Right lobe of liver (tissue), 6 donors: ENCODE measurements at regions not wholly inside any gene's neighbourhood (a gene's known extent, or its start where the extent isn't known, plus 50 kb on each side); places are given as distances from the start of the nearest gene placed in this dataset.
"Not testable (repeated sequence)": the region's sequence is repeated elsewhere in the genome, so short reads cannot be mapped to it uniquely, and the experiment has no call there.

Experiments used
- ATAC-seq, 4 donors: fragments of 200-7000 bp; cut with Tn5 transposase; one replicate each; pipeline ENCODE4 v1.9.1; 2020; ENCODE audit warnings: mild to moderate bottlenecking in 4 of 4, moderate library complexity in 4 of 4
- DNase-seq, 3 donors: peaks; one replicate each; pipeline ENCODE4 v3.0.0-alpha.2; 2020
- H3K27ac ChIP-seq, 3 donors: fragments of 200-600 bp; one replicate each; pipeline ENCODE4 v1.8.0; 2022
- H3K27me3 ChIP-seq, 2 donors: fragments of 200-600 bp; one replicate each; pipeline ENCODE4 v1.8.0; 2022
- H3K36me3 ChIP-seq, 4 donors: fragments of 200-600 bp; sonication (generic) in 1 of 4; one replicate each; pipeline versions ENCODE4 v1.5.1 to v1.8.0; 2017 to 2022; ENCODE audit warnings: control low read depth in 1 of 4
- H3K4me1 ChIP-seq, 4 donors: fragments of 200-600 bp; sonication (generic) in 1 of 4; one replicate each; pipeline versions ENCODE4 v1.5.1 to v1.8.0; 2017 to 2022; ENCODE audit warnings: control low read depth in 1 of 4
- H3K4me3 ChIP-seq, 3 donors: fragments of 200-600 bp; one replicate each; pipeline ENCODE4 v1.8.0; 2022
- H3K9me3 ChIP-seq, 4 donors: fragments of 200-600 bp; sonication (generic) in 1 of 4; one replicate each; pipeline versions ENCODE4 v1.5.1 to v1.8.0; 2017 to 2022; ENCODE audit warnings: control low read depth in 1 of 4
- POLR2A ChIP-seq: fragments of 450-650 bp; IDR thresholded peaks from one replicate; pipeline ENCODE4 v1.6.1; 2017; ENCODE audit warnings: antibody characterized with exemption, mild to moderate bottlenecking
- WGBS: methylation state at CpG from one replicate; pipeline ENCODE4 v1.1.6; 2018; ENCODE audit warnings: low coverage, low lambda C conversion rate; ENCODE audit not compliant: insufficient coverage; ENCODE audit errors: missing lambda C conversion rate; 5-methylcytosine and 5-hydroxymethylcytosine counted together
- intact Hi-C, 2 donors: fragments of 100-400 bp; cut with DNase I; formaldehyde crosslinking; loops; one replicate each; pipeline versions ENCODE4 v1.11.2 to v1.14.1; 2022
- TF ChIP-seq, protein P1 (sequence below), 4 donors: fragments of 200-600 bp in 3 of 4; fragments of 450-650 bp in 1 of 4; IDR thresholded peaks; one replicate each; pipeline versions ENCODE4 v1.5.1 to v1.8.0; 2016 to 2022; ENCODE audit warnings: antibody characterized with exemption in 4 of 4, mild to moderate bottlenecking in 2 of 4
- donor health status: DM: no; HTN: yes; CAD: no.
- donor health status: DM: no; HTN: no; CAD: no.
- donor health status: DM: no; HTN: no; CAD: no.
- donor health status: DM: no; HTN: yes; CAD: no.
- donor health status: DM: no; HTN: yes; CAD: no.

DNA sequence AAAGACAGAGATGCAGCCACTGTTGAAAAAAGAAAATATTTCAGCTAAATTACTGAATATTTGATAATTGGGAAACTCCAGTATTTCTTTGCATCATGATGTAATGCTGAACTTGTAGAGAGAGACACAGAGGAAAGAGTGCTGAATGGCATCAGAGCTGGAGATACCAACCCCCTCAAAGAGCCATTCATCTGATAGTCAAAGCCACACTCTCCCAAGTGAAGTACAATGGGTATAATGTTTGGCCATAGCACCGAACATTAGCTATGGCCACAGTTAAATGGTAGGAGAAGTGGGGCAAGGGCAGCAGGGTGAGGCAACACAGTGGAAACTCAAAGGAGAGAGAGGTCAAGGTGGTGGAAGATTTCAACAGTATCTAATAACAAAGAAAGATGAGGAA lies 107.5 kb upstream of the TNFSF4 start:
- intact Hi-C loops, result no loop called here
- Histone ChIP-seq H3K27me3 (no peaks in the 10 kb centered on the region), H3K36me3 (no peaks in the 10 kb centered on the region), H3K27ac (no peak overlapping the region), H3K4me1 (no peaks in the 10 kb centered on the region), H3K4me3 (no peak overlapping the region), H3K9me3 (no peaks in the 10 kb centered on the region)
- no peak for DNase-seq
- TF ChIP-seq, protein P1, sequence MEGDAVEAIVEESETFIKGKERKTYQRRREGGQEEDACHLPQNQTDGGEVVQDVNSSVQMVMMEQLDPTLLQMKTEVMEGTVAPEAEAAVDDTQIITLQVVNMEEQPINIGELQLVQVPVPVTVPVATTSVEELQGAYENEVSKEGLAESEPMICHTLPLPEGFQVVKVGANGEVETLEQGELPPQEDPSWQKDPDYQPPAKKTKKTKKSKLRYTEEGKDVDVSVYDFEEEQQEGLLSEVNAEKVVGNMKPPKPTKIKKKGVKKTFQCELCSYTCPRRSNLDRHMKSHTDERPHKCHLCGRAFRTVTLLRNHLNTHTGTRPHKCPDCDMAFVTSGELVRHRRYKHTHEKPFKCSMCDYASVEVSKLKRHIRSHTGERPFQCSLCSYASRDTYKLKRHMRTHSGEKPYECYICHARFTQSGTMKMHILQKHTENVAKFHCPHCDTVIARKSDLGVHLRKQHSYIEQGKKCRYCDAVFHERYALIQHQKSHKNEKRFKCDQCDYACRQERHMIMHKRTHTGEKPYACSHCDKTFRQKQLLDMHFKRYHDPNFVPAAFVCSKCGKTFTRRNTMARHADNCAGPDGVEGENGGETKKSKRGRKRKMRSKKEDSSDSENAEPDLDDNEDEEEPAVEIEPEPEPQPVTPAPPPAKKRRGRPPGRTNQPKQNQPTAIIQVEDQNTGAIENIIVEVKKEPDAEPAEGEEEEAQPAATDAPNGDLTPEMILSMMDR (IDR thresholded peaks at IDR 0.05), result no peak
- TF ChIP-seq POLR2A, result no peak
- WGBS, result no CpG with 5 or more reads among the region's 1 CpG
- no peak for ATAC-seq

DNA sequence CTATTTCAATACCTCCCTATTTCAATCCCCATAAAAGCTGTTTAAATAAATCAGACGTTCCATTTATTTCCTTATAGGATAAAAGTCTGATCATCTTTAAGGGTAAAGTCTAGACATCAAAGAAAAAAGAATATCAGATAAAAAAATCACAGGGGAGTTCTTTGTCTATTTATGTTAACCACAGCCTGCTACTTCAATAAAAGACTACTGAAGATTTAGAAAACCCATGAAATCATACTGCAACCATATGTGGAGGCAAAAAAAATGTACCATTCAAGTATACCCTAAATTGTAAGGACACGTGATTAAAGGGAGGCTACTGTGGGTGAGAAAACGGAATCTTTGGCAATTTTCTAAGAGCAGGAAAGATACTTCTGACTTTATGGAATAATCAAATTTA lies 108.2 kb upstream of the TNFSF4 start:
- intact Hi-C loops, result no loop called here
- DNase-seq (no peak), ATAC-seq (no peak)
- Histone ChIP-seq H3K36me3 (no peaks in the 10 kb centered on the region), H3K9me3 (no peaks in the 10 kb centered on the region), H3K27ac (no peak overlapping the region), H3K4me3 (no peak overlapping the region), H3K4me1 (no peaks in the 10 kb centered on the region), H3K27me3 (no peaks in the 10 kb centered on the region)
- TF ChIP-seq, protein P1 (IDR thresholded peaks at IDR 0.05), result no peak
- TF ChIP-seq POLR2A, result no peak
- WGBS, result 69% methylated on average over 3 of the region's 3 CpGs

DNA sequence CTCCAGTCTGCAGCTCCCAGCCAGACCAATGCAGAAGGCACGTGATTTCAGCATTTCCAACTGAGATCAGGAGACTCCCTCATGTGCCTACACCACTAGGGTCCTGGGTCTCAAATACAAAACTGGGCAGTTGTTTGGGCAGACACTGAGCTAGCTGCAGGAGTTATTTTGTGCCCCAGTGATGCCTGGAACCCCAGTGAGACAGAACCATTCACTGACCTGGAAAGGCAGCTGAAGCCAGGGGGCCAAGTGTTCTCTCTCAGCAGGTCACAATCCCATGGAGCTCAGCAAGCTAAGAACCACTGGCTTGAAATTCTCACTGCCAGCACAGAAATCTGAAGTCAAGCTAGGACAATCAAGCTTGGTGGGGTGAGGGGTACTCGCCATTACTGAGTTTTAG lies 111.7 kb upstream of the TNFSF4 start:
- Histone ChIP-seq H3K27me3 (no peaks in the 10 kb centered on the region), H3K9me3 (no peaks in the 10 kb centered on the region), H3K36me3 (no peaks in the 10 kb centered on the region), H3K4me1 (no peaks in the 10 kb centered on the region), H3K27ac (no peak overlapping the region), H3K4me3 (no peak overlapping the region)
- DNase-seq (no peak), ATAC-seq (no peak)
- 100% methylated on average over 1 of the region's 2 CpGs for WGBS
- intact Hi-C loops, result no loop called here
- TF ChIP-seq, protein P1 (IDR thresholded peaks at IDR 0.05), result no peak
- TF ChIP-seq POLR2A, result no peak

DNA sequence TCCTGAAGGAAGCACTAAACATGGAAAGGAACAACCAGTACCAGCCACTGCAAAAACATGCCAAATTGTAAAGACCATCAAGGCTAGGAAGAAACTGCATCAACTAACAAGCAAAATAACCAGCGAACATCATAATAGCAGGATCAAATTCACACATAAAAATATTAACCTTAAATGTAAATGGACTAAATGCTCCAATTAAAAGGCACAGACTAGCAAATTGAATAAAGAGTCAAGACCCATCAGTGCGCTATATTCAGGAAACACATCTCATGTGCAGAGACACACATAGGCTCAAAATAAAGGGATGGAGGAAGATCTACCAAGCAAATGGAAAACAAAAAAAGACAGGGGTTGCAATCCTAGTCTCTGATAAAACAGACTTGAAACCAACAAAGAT lies 117.2 kb upstream of the TNFSF4 start:
- DNase-seq, H3K4me1 ChIP-seq, H3K4me3 ChIP-seq, ATAC-seq, H3K9me3 ChIP-seq, intact Hi-C loops, H3K27me3 ChIP-seq, H3K36me3 ChIP-seq, H3K27ac ChIP-seq: not testable (repeated sequence)
- 88% methylated on average over 2 of the region's 2 CpGs for WGBS

DNA sequence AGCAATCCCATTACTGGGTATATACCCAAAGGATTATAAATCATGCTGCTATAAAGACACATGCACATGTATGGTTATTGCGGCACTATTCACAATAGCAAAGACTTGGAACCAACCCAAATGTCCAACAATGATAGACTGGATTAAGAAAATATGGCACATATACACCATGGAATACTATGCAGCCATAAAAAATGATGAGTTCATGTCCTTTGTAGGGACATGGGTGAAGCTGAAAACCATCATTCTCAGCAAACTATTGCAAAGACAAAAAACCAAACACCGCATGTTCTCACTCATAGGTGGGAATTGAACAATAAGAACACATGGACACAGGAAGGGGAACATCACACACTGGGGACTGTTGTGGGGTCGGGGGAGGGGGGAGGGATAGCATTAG lies 120.9 kb upstream of the TNFSF4 start:
- H3K4me1 ChIP-seq, H3K9me3 ChIP-seq, H3K4me3 ChIP-seq, H3K27ac ChIP-seq, H3K27me3 ChIP-seq, DNase-seq, intact Hi-C loops, ATAC-seq, H3K36me3 ChIP-seq: not testable (repeated sequence)
- 78% methylated on average over 3 of the region's 3 CpGs for WGBS

DNA sequence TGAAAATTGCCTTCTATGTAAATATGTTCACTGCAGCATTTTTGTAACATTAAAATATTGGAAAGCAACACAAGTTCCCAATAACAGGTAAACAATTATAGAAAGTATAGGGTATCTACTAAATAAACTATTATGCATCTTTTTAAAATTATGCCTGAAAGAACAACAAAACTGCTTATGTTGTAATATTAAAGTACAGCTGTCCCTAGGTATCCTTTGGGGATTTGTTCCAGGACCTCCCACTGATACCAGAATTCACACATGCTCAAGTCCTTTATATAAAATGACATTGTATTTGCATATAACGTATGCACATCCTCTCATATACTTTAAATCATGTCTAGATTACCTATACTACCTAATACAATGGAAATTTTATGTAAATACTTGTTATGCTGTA lies 121.8 kb upstream of the TNFSF4 start:
- TF ChIP-seq, protein P1 (IDR thresholded peaks at IDR 0.05), result no peak
- TF ChIP-seq POLR2A, result no peak
- intact Hi-C loops, result no loop called here
- Histone ChIP-seq H3K36me3 (no peaks in the 10 kb centered on the region), H3K27ac (no peak overlapping the region), H3K9me3 (no peaks in the 10 kb centered on the region), H3K27me3 (no peaks in the 10 kb centered on the region), H3K4me1 (no peaks in the 10 kb centered on the region), H3K4me3 (no peak overlapping the region)
- no peak for ATAC-seq
- WGBS, result 92% methylated on average over 1 of the region's 1 CpG
- DNase-seq, result no peak
